Lower leg skin (tissue), 4 donors: ENCODE measurements at regions not wholly inside any gene's neighbourhood (a gene's known extent, or its start where the extent isn't known, plus 50 kb on each side); places are given as distances from the start of the nearest gene placed in this dataset.

ENCODE experiments used
- DNase-seq, 2 donors: peaks; one replicate each; pipeline ENCODE4 v3.0.0-alpha.2; 2019; ENCODE audit warnings: low spot score in 2 of 2
- H3K4me3 ChIP-seq: fragments of 200-600 bp; sonication (generic); 2 replicates; pipeline ENCODE4 v1.5.1; 2017; ENCODE audit warnings: mild to moderate bottlenecking, low read depth; ENCODE audit not compliant: poor library complexity, severe bottlenecking
- POLR2A ChIP-seq, 2 donors: fragments of 450-650 bp; IDR thresholded peaks; one replicate each; pipeline ENCODE4 v1.6.1; 2016 to 2017; ENCODE audit warnings: antibody characterized with exemption in 2 of 2, mild to moderate bottlenecking in 1 of 2, moderate library complexity in 1 of 2
- WGBS, 2 donors: methylation state at CpG; one replicate each; pipeline ENCODE4 v1.1.5; 2018; 5-methylcytosine and 5-hydroxymethylcytosine counted together
- intact Hi-C: fragments of 100-400 bp; cut with DNase I; formaldehyde crosslinking; loops from one replicate; pipeline ENCODE4 v1.15.0; 2023; ENCODE audit warnings: low total_unique reads
- TF ChIP-seq, protein P1 (sequence below), 3 donors: fragments of 450-650 bp; IDR thresholded peaks; one replicate each; pipeline ENCODE4 v1.5.1; 2016; ENCODE audit warnings: antibody characterized with exemption in 3 of 3, mild to moderate bottlenecking in 3 of 3, moderate library complexity in 2 of 3

DNA sequence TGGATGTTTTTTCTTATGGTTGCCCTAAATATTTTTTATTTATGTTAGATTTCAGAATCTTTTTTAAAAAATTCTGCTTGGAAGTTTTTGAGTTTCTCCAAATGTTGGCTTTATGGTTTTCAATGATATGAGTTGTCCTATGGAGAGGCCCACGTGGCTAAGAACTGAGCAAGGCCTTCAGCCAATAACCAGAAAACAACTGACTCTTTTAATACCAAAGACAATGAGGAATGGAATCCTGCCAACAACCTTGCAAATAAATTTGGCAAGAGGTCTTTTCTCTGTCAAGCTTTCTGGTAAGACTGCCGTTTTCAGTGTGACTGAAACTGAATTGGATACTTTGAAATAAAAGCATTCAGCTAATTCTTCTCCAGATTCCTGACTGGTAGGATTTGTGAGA lies 1740.1 kb upstream of the WWC1 start:
- WGBS, 2 donors: 16 to 18% methylated on average over 2 of the region's 2 CpGs
- no peak for DNase-seq
- no peak for TF ChIP-seq POLR2A (IDR thresholded peaks at IDR 0.05)
- TF ChIP-seq, protein P1, sequence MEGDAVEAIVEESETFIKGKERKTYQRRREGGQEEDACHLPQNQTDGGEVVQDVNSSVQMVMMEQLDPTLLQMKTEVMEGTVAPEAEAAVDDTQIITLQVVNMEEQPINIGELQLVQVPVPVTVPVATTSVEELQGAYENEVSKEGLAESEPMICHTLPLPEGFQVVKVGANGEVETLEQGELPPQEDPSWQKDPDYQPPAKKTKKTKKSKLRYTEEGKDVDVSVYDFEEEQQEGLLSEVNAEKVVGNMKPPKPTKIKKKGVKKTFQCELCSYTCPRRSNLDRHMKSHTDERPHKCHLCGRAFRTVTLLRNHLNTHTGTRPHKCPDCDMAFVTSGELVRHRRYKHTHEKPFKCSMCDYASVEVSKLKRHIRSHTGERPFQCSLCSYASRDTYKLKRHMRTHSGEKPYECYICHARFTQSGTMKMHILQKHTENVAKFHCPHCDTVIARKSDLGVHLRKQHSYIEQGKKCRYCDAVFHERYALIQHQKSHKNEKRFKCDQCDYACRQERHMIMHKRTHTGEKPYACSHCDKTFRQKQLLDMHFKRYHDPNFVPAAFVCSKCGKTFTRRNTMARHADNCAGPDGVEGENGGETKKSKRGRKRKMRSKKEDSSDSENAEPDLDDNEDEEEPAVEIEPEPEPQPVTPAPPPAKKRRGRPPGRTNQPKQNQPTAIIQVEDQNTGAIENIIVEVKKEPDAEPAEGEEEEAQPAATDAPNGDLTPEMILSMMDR (IDR thresholded peaks at IDR 0.05): no peak

DNA sequence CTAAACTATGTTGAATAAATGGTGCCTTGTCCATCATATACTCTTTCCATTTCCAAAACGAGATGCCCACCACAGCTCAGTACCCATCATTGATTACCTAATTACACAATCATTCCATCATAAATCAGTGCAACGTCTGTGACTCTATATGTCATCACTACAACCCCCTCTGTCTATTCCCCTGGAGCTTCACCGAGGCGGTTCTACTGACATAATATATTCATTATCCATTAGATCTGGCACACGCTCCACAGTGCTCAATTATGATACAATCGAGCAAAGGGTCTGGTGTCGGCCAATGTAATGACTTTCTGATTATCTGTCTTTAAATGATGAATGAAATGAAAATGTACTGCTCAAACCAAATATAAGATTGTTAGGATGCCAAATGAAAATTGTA lies 1737.7 kb upstream of the WWC1 start:
- intact Hi-C loops: no loop called here
- H3K4me3 ChIP-seq: no peak overlapping the region
- no peak for DNase-seq
- no peak for TF ChIP-seq POLR2A (IDR thresholded peaks at IDR 0.05)
- TF ChIP-seq, protein P1 (IDR thresholded peaks at IDR 0.05): no peak
- WGBS, 2 donors: 78% methylated on average over 7 of the region's 7 CpGs

More for the DNA sequence above, 1740.1 kb upstream of the WWC1 start:
- intact Hi-C loops: no loop called here
- H3K4me3 ChIP-seq: no peak overlapping the region

DNA sequence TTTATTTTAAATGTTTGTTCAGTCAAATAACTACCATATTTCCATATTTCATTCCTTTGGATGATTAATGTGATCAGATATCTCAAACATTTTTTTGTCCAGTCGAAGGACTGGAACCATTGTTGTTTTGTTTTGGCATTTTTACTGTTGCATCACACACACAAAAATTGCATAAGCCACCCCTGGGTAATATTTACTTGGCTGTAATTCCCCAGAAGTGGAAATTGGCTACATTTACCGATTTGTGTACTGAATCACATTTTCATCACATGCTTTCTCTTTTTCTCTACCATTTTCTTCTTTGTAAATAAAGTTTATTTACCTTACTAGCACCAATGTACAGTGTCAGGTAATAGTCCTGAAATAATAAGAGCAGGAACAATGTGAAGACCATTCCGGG lies 1729.7 kb upstream of the WWC1 start:
- intact Hi-C loops: no loop called here
- no peak for TF ChIP-seq POLR2A (IDR thresholded peaks at IDR 0.05)
- TF ChIP-seq, protein P1 (IDR thresholded peaks at IDR 0.05): no peak
- 45 to 56% methylated on average over 3 of the region's 3 CpGs for WGBS, 2 donors
- DNase-seq: no peak
- no peak overlapping the region for H3K4me3 ChIP-seq

DNA sequence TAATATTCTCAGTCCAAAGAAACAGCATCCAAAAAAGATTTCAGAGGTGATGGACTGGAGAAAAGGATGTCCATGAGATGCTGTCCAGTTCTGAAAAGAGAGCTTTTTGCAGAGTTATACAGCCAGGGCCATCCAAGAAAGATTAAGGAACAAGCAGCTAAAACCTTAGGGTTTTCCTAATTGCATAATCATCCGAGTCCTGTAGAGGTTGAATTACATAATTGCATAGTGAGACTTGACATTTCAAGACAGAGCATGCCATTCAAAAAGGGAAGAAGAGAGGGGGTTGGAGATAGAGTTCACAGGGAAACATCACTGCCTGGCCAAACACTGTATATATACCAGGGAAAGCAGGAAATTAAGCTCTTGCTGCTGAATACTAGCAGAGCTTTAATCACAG lies 1729.2 kb upstream of the WWC1 start:
- intact Hi-C loops: no loop called here
- H3K4me3 ChIP-seq: no peak overlapping the region
- 4 to 13% methylated on average over 1 of the region's 1 CpG for WGBS, 2 donors
- DNase-seq: no peak
- no peak for TF ChIP-seq POLR2A (IDR thresholded peaks at IDR 0.05)
- TF ChIP-seq, protein P1 (IDR thresholded peaks at IDR 0.05): no peak

DNA sequence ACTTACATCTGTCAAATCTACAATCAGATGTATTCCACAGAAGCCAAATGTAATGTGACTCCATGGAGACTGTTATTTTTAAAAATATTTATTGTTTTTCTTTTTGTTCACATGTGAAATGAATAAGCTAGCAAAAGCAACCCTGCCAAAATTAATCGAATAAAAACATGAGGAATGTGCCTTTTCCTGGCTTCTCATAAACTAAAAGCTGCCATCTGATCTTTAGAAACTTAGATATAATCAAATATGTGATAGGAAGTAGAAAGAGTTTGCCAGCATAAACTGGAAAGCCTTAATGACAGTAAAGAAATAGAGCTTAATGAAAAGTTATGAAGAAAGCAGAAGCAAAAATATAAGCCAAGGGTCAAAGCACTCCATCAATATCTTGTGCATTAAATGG lies 1724.7 kb upstream of the WWC1 start:
- TF ChIP-seq, protein P1 (IDR thresholded peaks at IDR 0.05): no peak
- TF ChIP-seq POLR2A (IDR thresholded peaks at IDR 0.05): no peak
- 7 to 21% methylated on average over 1 of the region's 1 CpG for WGBS, 2 donors
- no peak for DNase-seq
- H3K4me3 ChIP-seq: no peak overlapping the region
- intact Hi-C loops: no loop called here

DNA sequence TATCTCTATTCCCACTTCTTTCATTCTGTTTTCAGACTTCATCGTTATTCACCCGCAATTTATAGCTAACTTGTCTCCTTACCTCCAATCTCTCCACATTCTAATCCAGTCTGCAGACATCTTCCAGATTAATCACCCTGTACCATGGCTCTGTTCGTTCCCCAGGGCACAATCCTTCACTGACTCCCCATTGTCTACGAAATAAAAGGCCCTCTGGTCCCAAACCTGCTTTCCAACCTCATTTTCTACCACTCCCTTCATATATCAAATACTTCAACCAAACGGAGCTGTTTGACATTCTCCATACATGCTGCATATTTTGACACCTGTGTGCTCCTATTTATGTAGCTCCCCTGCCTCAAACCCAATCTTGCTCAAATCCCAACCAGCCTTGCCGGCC lies 1720.6 kb upstream of the WWC1 start:
- intact Hi-C loops: no loop called here
- 48 to 56% methylated on average over 6 of the region's 6 CpGs for WGBS, 2 donors
- DNase-seq: no peak
- no peak overlapping the region for H3K4me3 ChIP-seq
- no peak for TF ChIP-seq POLR2A (IDR thresholded peaks at IDR 0.05)
- TF ChIP-seq, protein P1 (IDR thresholded peaks at IDR 0.05): no peak
